LHCN-M2 (cell line): ENCODE measurements at regions not wholly inside any gene's neighbourhood (a gene's known extent, or its start where the extent isn't known, plus 50 kb on each side); places are given as distances from the start of the nearest gene placed in this dataset.

Experiments used
- DNase-seq: peaks from one replicate; pipeline ENCODE4 v3.0.0-alpha.2; 2012; ENCODE audit warnings: low read depth

DNA sequence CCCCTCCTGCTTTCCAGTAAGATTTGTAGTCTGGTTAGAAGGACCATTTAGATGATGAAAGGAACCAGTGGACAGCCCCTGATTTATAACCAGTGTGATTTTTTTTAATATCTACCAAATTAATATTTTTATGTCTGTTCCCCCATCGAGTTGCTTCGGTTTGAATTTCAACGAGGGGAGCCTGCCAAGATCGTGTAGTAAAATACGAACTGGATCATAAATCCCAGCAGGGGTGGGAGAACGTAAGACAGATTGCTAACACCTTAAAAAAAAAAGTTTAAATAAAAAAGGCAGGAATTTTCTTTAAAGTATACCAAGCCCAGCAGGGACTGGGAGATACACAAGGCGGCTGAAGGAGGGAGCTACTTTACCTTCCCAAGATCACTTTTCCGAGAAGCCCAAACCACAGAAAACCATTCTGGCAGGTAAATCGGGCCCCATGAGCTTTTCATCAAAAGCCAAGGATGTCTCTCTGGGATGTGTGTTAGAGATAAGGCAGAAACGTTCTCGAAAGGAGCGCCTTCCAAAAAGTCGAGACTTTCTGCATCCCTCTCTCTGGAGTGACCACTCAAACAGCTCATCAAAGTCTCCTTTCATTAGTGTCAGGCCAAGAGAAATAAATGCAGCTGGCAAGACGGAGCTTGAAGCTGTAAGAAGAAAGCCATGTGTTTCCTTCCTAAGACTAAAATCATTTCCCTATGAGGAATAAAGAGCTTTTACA, 270.5 kb upstream of the NFE2L3 start:
- DNase-seq = no peak

DNA sequence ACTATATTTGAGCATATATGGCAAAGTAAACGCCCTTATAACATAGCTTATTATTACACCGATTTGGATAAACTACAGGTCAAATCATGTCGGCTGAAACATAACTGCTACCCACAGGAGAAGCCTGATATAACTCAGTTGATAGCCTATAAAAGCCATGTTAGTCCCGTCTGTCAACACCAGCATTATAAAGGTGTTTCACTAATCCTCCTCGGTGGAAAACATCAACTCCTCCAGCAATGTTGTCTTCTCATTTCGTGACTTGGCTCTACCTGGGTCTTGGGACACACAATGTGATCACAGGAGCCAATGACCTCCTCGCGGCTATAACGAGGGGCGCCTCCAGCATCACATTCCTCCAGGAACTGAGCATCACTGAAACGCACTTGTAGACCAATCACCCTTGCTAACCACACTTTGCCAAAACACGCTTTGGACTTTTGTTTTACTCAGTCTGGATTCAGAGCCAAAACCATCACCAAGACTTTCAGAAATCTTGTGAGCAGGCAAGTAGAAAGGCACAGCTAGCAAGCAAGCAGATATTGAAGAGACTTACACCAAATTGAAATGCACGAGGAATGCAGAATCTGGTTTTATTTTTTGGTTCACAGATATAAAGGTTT, 269.7 kb upstream of the NFE2L3 start:
- no peak for DNase-seq

DNA sequence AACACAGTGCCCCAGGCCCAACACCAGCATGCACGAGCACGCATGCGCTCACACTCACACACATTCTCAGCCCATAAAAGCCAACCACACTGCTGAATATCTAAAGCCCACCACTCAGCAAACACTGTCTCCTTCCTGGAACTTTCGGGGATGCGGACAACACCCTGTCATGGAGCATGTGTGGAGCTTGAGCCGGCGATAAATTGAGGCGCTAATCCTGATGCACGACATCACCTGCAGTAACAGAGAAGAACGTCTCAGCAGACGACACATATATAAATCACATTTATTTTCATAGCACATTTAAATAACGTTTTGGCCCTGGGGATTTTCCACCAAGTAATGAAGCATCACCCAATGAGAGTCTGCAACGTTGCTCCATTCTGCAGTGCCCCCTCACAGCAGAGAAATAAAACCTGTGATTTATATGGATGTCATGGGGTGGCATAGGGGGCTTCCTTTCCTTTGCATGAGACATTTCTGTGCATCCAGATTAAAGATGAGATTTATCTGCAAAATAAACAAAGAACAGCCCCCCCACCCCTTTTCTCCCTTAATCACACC, 267.7 kb upstream of the NFE2L3 start:
- no peak for DNase-seq

DNA sequence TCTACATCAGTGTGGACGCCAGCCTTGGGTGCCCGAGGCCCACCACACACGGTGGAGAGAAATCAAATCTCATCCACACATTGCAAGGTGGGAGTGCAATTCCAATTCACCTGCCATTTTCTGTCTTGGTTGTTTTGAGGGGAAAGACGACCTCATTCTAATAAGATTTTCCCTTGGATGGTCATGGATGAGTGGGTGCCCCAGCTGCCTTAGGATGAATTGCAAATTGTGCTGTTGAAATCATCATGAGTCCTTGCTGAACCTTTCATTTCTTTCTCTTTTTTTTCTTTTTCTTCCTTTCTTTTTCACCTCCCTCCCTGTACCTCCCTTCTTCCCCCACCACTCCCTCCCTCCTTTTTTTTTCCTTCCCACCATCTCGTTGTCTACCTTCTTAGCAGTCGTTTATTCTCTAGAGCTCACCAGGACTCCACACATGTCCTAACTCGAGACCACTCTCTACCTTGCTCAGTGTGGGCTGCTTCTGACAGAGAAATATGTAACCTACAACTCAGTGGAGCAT, 266.9 kb upstream of the NFE2L3 start:
- DNase-seq = no peak

DNA sequence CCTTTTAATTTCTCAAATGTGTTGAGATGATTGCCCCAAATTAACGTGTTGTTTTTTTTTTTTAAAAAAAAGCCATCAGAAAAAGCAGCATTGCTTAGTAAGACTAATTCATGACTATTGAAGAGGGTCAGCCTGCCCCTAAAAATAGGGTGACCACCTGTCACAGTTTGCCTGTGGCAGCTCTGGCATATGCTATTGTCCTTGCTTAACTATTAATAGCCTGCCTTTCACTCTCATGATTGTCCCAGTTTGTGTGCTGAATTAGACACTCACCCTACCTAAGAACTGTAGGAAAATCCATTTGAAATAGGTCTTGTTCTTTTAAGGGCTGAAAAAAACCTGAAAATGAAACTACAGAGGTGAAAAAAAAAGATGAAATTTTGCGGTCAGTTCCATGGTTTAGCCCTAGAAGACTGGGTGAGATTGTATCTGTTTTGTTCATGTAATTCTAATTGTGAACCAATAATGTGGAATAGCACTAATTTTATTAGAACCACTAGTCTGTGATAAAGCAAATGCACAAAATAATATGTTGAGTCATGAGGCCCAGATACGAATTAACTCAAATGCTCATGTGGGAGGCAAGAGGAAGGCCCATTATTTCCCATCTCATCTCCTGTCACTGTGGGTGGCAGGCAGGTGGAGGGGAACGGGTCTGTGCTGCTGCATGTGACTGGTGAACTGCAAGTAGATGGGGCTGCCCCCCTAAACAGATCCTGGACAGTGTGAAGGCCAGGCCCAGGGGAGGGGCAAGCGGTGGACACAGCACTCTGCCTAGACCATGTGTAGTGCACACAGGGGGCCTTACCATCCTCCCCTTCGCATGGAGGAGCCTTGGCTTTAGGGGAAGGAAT, 265.4 kb upstream of the NFE2L3 start:
- DNase-seq = no peak

DNA sequence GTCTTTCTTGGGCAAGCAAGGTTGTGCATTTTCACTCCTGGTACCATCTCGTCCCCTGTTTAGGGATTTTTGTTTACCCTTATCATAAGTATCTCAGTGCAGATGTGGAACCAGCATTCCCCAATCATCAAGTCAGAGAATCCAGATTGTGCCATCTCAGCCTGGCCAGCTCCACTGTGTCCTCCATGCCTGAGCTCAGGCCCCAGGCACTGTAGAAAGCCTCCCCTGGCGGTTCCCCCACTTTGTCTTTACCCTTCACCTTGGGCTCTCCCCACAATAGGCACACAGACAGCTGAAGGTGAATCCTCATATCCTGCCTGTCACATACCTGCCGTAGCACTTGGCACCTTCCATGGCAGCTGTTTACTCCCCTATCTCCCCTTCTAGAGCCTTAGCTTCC, 264.7 kb upstream of the NFE2L3 start:
- DNase-seq = no peak

DNA sequence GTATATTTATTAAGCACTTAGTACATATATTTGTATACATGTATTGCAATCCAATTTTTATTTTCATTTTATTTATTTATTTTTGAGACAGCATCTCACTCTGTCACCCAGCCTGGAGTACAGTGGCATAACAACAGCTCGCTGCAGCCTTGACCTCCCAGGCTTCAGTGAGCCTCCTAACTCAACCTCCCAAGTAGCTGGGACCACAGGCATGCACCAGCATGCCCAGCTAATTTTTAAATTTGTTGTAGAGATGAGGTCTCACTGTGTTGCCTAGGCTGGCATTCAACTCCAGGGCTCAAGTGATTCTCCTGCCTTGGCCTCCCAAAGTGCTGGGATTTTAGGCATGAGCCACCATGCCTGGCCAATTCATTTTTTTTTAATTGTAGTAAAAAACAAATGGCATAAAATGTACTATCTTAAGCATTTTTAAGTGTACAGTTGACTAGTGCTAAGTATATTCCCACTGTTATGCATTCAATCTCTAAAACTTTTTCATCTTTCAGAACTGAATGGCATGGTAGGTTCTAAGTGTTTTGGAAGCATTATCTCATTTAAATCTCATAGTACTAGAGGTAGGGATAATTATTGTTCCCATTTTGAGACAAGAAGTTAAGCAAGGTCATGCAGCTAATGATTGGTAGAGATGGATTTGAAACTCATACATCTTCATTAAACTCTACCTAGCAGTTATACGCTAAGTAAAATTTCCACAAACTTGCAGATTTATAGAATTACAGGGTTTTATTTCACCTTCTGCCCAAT, 264.0 kb upstream of the NFE2L3 start:
- no peak for DNase-seq

DNA sequence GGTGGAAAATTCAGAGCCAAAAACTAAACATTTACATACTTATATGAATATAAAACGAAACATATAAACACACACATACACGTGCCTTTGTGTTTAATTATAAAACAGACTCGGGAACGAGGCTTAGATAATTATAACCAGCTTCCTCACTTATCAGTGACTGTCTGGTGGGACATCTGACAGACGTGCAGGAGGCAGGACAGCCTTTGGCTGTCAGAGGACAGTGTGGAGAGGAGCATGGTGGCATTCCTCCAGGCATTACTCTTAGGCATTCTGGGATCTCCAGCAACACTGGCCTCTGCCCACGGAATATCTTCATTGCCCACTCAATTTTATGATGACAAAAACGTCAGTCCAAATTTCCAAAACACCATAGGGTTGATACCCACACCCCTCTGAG, 262.2 kb upstream of the NFE2L3 start:
- no peak for DNase-seq

DNA sequence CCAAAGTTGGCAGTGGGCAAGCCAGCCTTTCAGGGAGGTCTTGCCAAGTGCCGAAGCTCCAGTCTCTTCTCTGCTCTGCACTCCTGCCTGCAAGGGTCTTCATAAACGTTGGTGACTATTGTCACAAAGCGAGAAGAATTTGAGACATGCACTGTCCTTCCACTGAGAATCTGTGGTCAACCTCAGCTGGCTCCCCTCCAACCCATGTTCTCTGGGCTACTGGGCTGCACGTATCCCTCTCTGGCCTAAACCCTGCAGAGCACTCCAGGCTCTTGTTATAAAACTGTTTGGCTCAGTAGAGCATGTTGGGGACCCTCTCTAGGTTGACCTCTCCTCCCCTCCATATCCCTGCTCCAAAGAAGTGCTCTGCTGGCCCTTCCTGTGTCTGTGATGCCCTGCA, 260.4 kb upstream of the NFE2L3 start:
- DNase-seq = no peak

DNA sequence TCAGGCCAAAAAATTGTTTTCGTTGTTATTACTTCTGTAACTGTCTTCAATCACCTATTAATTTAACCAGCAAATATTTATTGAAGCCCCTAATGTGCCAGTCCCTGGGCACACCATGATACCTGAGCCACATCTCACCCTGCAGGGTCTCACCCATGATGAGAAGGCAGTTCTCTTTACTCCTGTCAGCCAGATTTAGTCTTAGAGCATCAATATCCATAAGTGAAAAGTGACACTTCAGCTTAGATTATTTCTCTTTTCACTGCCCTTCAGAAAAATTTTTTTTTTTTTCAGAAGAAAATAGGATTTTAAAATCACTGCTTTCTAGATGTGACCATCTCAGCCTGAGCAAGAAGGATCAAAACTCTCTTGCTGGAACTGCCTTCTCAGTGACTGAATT, 258.6 kb upstream of the NFE2L3 start:
- DNase-seq = no peak

DNA sequence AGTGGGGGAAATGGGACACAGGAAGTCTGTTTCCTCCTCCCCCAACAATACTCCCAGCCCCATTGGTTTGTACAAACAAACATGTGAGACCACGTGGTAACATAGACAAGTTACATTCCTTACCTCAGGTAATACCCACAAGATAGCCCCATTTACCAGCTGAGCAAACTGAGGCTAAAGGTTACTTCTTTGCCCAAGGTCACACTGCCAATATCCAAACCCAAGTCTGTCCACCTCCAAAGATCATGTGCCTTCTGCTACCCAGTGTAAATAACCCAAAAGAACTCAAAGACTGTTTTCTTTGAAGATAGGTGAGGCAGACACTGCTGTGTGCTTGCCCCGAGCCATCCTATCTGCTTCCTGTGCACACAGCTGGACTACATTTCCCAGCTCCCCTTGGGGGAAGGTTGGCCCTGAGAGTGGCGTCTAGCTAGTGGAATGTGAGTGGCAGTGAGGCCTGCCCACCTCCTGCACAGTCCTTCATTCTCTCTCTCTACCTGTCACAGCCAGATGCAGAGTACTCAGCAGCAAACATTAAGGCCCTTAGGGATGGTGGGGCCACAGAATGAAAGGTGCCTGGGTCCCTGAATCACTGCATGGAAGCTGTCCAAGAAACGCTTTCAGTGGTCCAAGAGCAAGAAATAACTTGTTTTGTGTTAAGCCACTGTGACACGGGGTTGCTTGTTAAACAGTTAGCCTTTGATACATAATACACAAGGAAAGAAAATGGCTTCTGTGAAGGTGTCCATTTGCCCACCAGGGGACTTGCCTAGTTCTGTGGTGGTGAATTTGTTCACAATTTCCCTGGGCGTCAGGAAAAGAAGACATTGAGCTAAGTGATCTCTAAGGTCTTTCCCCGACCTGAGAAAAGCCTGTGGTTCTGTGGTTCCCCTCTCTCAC, 257.7 kb upstream of the NFE2L3 start:
- DNase-seq = peak; percentile 23

DNA sequence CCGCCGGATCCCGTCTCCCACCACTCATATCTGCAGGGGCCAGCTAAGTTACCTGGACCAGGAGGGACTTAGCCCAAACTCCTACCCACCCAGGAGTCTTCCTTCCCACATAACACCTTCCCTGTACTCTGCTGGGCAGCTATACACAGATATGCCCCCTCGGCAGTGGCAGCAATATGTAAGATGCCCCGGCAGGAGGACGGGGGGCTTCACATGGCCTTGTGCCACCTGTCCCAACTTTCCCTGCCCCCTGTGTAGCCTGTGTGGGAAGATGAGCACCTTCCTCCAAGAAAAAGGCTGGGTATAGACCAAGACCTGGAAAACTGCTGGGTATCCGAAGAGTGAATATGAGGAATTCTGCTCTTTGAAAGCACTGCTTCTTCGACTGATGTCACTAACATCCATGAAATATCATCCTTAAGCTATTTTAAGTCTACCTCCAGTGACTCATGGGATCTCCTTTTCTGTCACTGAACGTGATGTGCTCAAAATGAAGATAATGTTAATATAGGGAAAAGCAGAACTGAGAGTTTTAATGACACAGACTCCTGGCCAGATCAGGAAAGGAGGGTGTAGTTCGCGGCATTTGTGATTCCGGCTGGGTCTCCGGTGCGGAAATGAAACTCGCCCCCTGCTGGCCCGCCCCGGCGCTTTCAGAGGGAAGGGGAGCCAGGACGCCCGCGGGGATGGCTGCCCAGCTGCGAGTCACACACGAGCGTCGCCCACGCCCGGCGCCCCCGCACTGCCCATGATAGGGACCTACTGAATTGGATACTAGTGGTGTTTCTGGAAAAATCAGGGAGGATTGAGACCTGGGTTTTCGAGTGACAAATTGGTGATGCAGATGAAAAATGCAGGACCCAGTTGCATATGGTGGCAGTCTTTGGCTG, 256.9 kb upstream of the NFE2L3 start:
- peak; percentile 20 for DNase-seq

DNA sequence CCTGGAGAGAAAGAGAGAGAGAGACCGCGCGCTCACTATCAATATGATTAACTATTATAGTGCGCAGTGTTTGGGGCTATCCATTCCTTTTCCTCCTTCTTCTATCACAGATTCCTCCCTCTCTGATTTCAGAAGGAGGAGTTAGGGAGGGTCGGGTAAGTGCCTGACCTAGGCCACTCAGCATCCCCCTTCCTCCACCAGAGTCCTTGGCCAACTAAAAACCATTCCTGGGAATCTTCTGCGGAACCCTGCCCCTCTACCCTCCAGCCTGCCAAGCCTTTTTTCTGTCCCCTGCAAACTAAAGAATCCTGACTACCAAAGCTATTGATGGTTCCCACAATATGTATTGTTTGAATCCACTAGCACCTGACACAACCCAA, 256.2 kb upstream of the NFE2L3 start:
- DNase-seq = no peak

DNA sequence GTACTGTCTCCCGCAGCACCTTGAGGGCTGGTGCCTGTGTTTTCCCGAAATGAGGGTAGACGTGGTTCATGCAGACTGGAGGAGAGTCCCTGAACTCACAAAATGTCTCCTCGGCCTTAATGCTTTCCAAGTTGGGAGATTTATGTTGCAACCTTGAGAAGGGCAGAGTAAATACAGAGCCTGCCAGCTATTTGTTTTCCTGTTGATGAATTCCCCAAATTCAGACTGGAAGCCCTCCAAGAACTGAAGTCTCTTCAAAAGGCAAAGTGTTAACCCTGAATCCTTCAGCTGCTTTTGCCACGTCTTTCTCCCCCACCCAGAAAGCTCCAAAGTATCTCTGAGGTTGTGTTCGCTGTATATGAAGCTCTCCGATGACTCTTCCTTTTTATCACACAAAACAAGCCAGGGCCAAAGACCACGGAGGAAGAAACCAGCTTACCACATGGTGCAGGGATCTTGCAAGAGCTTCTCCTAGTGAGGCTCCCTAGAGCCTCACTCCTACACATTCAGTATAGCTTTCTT, 254.7 kb upstream of the NFE2L3 start:
- DNase-seq = no peak

DNA sequence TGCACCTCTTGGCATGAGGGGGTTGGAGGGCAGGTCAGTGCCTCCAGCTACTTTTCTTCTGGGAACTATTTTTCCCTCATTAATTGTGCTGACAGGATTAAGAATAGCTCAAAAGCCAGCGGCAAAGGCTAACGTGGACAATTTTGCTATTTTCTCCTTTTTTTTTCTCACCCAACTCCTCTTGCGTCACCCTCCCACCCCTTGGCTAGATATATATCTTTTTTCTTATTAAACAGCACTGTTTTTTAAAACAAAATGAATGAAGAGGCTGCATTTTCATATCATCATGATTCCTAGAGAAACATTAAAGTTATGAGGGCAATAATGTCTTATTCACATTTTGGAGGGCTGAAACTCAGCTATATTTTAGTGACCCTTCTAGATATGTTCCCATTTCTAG, 251.8 kb upstream of the NFE2L3 start:
- no peak for DNase-seq

DNA sequence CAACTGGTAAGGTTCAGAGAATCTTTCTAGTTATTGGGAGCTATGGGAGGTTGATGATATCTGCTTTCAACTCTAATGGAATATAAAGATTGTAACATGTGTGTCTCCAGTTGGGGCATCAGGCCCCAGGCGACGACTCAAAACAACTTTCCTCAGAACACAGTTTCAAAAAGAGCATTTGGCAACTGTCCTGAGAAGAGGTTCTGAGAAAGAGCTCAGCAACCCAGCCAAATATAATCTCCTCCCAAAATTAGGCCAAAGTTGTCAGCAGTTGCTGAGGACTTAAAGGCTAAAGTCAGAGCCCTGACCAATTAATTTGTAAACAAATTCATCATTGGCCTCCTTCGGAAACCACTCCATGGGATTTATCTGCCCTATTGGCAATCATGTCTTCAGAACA, 251.1 kb upstream of the NFE2L3 start:
- no peak for DNase-seq

DNA sequence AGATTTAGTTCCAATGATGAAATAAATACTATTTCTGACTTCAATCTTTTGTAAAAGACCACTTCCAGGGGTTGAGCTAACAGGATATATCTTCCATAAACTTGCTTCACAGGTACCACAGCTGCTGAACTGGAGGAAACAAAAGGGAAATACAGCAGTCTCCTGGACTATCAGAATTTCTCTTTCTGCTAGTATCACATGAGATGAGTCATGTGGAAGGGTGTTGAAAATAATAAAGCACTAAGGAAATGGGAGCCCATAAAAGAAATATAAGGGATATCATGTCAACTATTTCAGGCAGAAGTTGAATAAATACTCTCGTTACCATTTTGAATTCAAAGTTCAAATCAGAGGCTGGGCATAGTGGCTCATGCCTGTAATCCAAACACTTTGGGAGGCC, 250.3 kb upstream of the NFE2L3 start:
- DNase-seq = no peak

DNA sequence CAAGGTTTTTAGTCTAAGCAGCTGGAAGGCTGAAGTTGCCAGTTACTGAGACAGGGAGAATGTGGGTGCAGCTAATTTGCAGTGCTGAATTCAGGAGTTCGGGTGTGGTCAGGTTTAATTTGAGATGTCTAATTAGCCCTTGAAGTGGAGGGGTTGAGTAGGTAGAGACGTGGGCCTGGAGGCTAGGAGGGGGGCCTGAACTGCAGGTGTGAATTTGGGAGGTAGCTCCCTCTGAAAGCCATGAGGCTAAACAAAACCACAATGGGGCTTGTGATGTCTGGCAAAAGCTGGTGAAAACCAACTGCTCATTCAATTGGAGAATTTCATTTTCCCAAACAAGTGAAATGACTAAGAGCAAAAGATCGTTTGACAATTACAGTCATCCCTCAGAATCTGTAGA, 246.0 kb upstream of the NFE2L3 start:
- no peak for DNase-seq

DNA sequence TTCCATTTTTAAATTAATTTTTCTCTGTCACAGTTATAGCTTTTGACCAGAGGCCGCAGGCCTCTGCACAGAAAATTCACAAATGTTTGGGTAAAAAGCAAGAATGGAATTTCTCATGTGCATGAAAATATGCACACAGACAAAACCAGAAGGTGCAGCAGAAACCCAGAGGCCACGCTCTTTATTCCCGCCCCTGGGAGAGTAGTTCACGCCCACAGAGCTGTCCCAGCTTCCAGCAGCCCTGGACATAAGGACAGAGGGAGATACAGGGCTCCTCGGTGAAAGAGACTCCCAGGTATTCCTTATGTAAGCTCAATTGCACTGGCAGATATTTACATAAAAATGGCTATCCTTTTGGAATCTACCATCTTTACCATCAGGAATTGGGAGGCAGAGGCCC, 245.2 kb upstream of the NFE2L3 start:
- no peak for DNase-seq
